ENCODE measurements at regions not wholly inside any gene's neighbourhood (a gene's known extent, or its start where the extent isn't known, plus 50 kb on each side); places are given as distances from the start of the nearest gene placed in this dataset.

GRCh38 chr20:43386878-43387277, 70.8 kb upstream of the SRSF6 start:
- H3K4me2 ChIP-seq (ENCODE audit: low read length): no peak overlapping the region
- H3F3A ChIP-seq (ENCODE audit: insufficient read depth, low read length, poor library complexity, severe bottlenecking): no peaks in the 10 kb centered on the region
- no peaks in the 10 kb centered on the region for H3K27me3 ChIP-seq (ENCODE audit: insufficient read depth, low read depth, low read length)
- no peaks in the 10 kb centered on the region for H3K9me3 ChIP-seq (ENCODE audit: low read length)
- no peak overlapping the region for H2AFZ ChIP-seq (ENCODE audit: low read depth, low read length)
- TF ChIP-seq TAF1 (IDR thresholded peaks at IDR 0.05; ENCODE audit: low read depth): no peak
- H3K9ac ChIP-seq (ENCODE audit: low read length): no peak overlapping the region
- no peaks in the 10 kb centered on the region for H3K36me3 ChIP-seq (ENCODE audit: insufficient read depth, low read length)
- H3K27ac ChIP-seq (ENCODE audit: low read length): no peak overlapping the region
- H3K79me2 ChIP-seq (replicated peaks; ENCODE audit: insufficient read depth, low read length): no peaks in the 10 kb centered on the region
- no peak overlapping the region for H3K4me3 ChIP-seq (ENCODE audit: low read length)
- H3K9me2 ChIP-seq (ENCODE audit: insufficient read depth, low read length): no peaks in the 10 kb centered on the region
- no peaks in the 10 kb centered on the region for H4K20me1 ChIP-seq (ENCODE audit: insufficient read depth)

GRCh38 chr20:43385914-43386313, 71.8 kb upstream of the SRSF6 start:
- Histone ChIP-seq H3F3A (ENCODE audit: insufficient read depth, low read length, poor library complexity, severe bottlenecking) (no peaks in the 10 kb centered on the region), H4K20me1 (ENCODE audit: insufficient read depth) (no peaks in the 10 kb centered on the region), H3K36me3 (ENCODE audit: insufficient read depth, low read length) (no peaks in the 10 kb centered on the region), H3K4me3 (ENCODE audit: low read length) (no peak overlapping the region), H3K79me2 (replicated peaks; ENCODE audit: insufficient read depth, low read length) (no peaks in the 10 kb centered on the region), H3K27me3 (ENCODE audit: insufficient read depth, low read depth, low read length) (no peaks in the 10 kb centered on the region), H3K9me2 (ENCODE audit: insufficient read depth, low read length) (no peaks in the 10 kb centered on the region), H3K4me2 (ENCODE audit: low read length) (no peak overlapping the region), H3K27ac (ENCODE audit: low read length) (no peak overlapping the region), H3K9me3 (ENCODE audit: low read length) (no peaks in the 10 kb centered on the region), H2AFZ (ENCODE audit: low read depth, low read length) (no peak overlapping the region), H3K9ac (ENCODE audit: low read length) (no peak overlapping the region)
- TF ChIP-seq POLR2AphosphoS5 (IDR thresholded peaks at IDR 0.05): no peak
- TF ChIP-seq SMC3 (conservative IDR thresholded peaks at IDR 0.05; ENCODE audit: poor library complexity): no peak
- TF ChIP-seq RAD21 (conservative IDR thresholded peaks at IDR 0.05): no peak
- no peak for TF ChIP-seq TAF1 (IDR thresholded peaks at IDR 0.05; ENCODE audit: low read depth)
- no peak for TF ChIP-seq EP300 (conservative IDR thresholded peaks at IDR 0.05; ENCODE audit: poor library complexity, severe bottlenecking)
- TF ChIP-seq MXI1 (conservative IDR thresholded peaks at IDR 0.05; ENCODE audit: poor library complexity, severe bottlenecking): no peak
- no peak for TF ChIP-seq REST (IDR thresholded peaks at IDR 0.05; ENCODE audit: borderline replicate concordance)
- TF ChIP-seq CTCF (IDR thresholded peaks at IDR 0.05; ENCODE audit: poor library complexity, severe bottlenecking): no peak
- TF ChIP-seq EZH2 (IDR thresholded peaks at IDR 0.05; ENCODE audit: borderline replicate concordance, insufficient read depth, low read length, poor library complexity, severe bottlenecking): no peak

Measured in neural cell (in vitro differentiated cells).